Gastroesophageal sphincter (tissue), 3 donors: ENCODE measurements at regions not wholly inside any gene's neighbourhood (a gene's known extent, or its start where the extent isn't known, plus 50 kb on each side); places are given as distances from the start of the nearest gene placed in this dataset.

ENCODE experiments used
- POLR2A ChIP-seq, 2 donors: fragments of 450-650 bp; IDR thresholded peaks; one replicate each; pipeline ENCODE4 v1.6.1; 2017; ENCODE audit warnings: antibody characterized with exemption in 2 of 2, mild to moderate bottlenecking in 2 of 2, moderate library complexity in 1 of 2
- POLR2AphosphoS5 ChIP-seq: sonication (generic); formaldehyde crosslinking; IDR thresholded peaks from one replicate; pipeline ENCODE4 v1.6.1; 2017; ENCODE audit warnings: antibody characterized with exemption
- TF ChIP-seq, protein P1 (sequence below), 4 experiments: fragments of 200-600 bp in 2 of 4; fragments of 450-650 bp in 2 of 4; sonication (generic) in 1 of 4; IDR thresholded peaks; one replicate each; pipeline ENCODE4 v1.5.1; 2017 to 2019; ENCODE audit warnings: antibody characterized with exemption in 4 of 4, mild to moderate bottlenecking in 2 of 4, moderate library complexity in 2 of 4

- TF ChIP-seq POLR2A (IDR thresholded peaks at IDR 0.05), result no peak
- TF ChIP-seq POLR2AphosphoS5, result no peak
- TF ChIP-seq, protein P1, sequence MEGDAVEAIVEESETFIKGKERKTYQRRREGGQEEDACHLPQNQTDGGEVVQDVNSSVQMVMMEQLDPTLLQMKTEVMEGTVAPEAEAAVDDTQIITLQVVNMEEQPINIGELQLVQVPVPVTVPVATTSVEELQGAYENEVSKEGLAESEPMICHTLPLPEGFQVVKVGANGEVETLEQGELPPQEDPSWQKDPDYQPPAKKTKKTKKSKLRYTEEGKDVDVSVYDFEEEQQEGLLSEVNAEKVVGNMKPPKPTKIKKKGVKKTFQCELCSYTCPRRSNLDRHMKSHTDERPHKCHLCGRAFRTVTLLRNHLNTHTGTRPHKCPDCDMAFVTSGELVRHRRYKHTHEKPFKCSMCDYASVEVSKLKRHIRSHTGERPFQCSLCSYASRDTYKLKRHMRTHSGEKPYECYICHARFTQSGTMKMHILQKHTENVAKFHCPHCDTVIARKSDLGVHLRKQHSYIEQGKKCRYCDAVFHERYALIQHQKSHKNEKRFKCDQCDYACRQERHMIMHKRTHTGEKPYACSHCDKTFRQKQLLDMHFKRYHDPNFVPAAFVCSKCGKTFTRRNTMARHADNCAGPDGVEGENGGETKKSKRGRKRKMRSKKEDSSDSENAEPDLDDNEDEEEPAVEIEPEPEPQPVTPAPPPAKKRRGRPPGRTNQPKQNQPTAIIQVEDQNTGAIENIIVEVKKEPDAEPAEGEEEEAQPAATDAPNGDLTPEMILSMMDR (IDR thresholded peaks at IDR 0.05), result no peak
These were observed 498.4 kb upstream of the ARGLU1 start for GRCh38 chr13:107066355-107066754.
